NT2/D1 (cell line): ENCODE measurements at regions not wholly inside any gene's neighbourhood (a gene's known extent, or its start where the extent isn't known, plus 50 kb on each side); places are given as distances from the start of the nearest gene placed in this dataset.

Experiments used
- DNase-seq: peaks from one replicate; pipeline ENCODE4 v3.0.0-alpha.2; 2011; ENCODE audit warnings: low read depth, low spot score
- H3K27me3 ChIP-seq: 2 replicates; pipeline ENCODE4 v1.6.0; 2011; ENCODE audit warnings: mild to moderate bottlenecking; ENCODE audit not compliant: insufficient read length, insufficient read depth
- H3K36me3 ChIP-seq: 2 replicates; pipeline ENCODE4 v1.6.1; 2011; ENCODE audit warnings: mild to moderate bottlenecking, low read length, mixed read lengths; ENCODE audit not compliant: insufficient read depth, insufficient read length
- H3K4me1 ChIP-seq: 2 replicates; pipeline ENCODE4 v1.5.1; 2011; ENCODE audit not compliant: insufficient read depth, insufficient read length
- H3K4me3 ChIP-seq: 2 replicates; pipeline ENCODE4 v1.5.1; 2011; ENCODE audit warnings: low read depth; ENCODE audit not compliant: insufficient read length
- H3K9ac ChIP-seq: 2 replicates; pipeline ENCODE4 v1.6.0; 2011; ENCODE audit warnings: low read depth; ENCODE audit not compliant: insufficient read length
- H3K9me3 ChIP-seq: 2 replicates; pipeline ENCODE4 v1.5.1; 2011; ENCODE audit warnings: mild to moderate bottlenecking, low read length; ENCODE audit not compliant: insufficient read depth
- SUZ12 ChIP-seq: IDR thresholded peaks from 2 replicates; pipeline ENCODE4 v1.6.1; 2011; ENCODE audit not compliant: insufficient read length, insufficient read depth; ENCODE audit errors: extremely low read depth
- YY1 ChIP-seq: IDR thresholded peaks from 2 replicates; pipeline ENCODE4 v1.6.1; 2011; ENCODE audit not compliant: insufficient read length, insufficient read depth
- ZNF274 ChIP-seq: IDR thresholded peaks from 2 replicates; pipeline ENCODE4 v1.6.1; 2011; ENCODE audit warnings: mild to moderate bottlenecking, low read depth, low read length

GRCh38 chr18:28357766-28358401, 181.0 kb upstream of the CDH2 start:
- TF ChIP-seq YY1: no peak
- TF ChIP-seq ZNF274: no peak
- TF ChIP-seq SUZ12: no peak
- Histone ChIP-seq H3K9ac (no peak overlapping the region), H3K4me1 (no peaks in the 10 kb centered on the region), H3K36me3 (no peaks in the 10 kb centered on the region), H3K9me3 (no peaks in the 10 kb centered on the region), H3K4me3 (no peak overlapping the region), H3K27me3 (no peaks in the 10 kb centered on the region)
- DNase-seq: peak; percentile 0

DNA sequence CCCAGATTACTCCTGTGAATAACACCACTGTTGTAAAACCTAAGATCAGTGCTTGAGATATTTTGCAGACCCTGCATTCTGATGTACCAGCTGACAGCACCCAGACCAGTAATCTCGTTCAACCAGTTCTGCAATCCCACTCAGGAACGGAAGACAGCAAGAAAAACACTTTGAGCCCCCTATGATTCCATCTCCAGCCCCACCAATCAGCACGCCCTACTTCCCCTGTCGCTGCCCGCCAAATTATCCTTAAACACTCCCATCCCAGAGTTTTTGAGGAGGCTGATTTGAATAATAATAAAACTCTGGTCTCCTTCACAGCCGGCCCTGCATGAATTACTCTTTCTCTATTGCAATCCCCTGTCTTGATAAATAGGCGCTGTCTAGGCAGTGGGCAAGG, 173.9 kb upstream of the CDH2 start:
- Histone ChIP-seq H3K36me3 (no peaks in the 10 kb centered on the region), H3K4me1 (no peaks in the 10 kb centered on the region), H3K9me3 (no peaks in the 10 kb centered on the region), H3K4me3 (no peak overlapping the region), H3K27me3 (no peaks in the 10 kb centered on the region), H3K9ac (no peak overlapping the region)
- TF ChIP-seq SUZ12: no peak
- TF ChIP-seq ZNF274: no peak
- no peak for TF ChIP-seq YY1
- DNase-seq: no peak

GRCh38 chr18:28342231-28342630, 165.3 kb upstream of the CDH2 start:
- no peaks in the 10 kb centered on the region for H3K36me3 ChIP-seq
- no peak for DNase-seq
- H3K4me1 ChIP-seq: no peaks in the 10 kb centered on the region
- no peak overlapping the region for H3K9ac ChIP-seq
- no peak overlapping the region for H3K4me3 ChIP-seq
- no peaks in the 10 kb centered on the region for H3K9me3 ChIP-seq
- TF ChIP-seq SUZ12 (no peak), YY1 (no peak), ZNF274 (no peak)
- H3K27me3 ChIP-seq: no peaks in the 10 kb centered on the region

DNA sequence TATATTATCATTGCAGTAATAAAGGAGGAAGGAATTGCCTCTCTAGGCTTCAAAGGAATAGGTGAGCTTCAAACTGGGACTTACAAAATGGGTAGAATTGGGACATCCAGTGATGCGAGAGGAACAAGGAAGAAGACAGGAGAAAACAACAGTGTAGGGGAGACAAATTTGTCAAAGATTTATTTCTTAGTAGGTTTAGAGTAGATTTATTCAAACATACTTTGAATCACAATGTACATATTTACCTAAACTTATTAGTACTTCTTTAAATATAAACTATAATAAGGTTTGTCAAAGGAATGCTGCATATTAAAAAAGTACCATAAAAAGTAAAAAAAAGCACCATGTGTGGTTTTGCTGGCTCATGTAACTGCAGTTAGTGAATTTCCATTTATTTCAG, 161.4 kb upstream of the CDH2 start:
- Histone ChIP-seq H3K9ac (no peak overlapping the region), H3K4me1 (no peaks in the 10 kb centered on the region), H3K36me3 (no peaks in the 10 kb centered on the region), H3K9me3 (no peaks in the 10 kb centered on the region), H3K4me3 (no peak overlapping the region), H3K27me3 (no peaks in the 10 kb centered on the region)
- no peak for DNase-seq
- TF ChIP-seq SUZ12 (no peak), YY1 (no peak), ZNF274 (no peak)

DNA sequence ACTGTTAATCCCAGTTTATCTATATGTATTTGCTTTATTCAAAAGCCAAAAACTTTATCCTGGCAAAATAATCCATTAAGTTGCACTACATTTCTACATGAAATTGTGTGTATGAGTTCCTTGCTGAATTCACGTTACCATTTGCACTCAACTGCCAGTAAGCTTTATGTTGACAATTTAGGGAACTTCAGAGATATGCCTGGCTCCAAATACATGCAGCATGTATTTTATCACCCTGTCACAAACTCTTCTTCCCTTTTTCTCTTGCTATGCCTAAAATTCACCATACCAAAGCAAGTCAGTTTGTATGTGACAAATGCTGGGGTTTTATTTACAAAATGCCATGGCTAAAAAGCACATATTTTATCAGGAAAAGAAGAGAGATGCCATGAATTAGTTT, 157.6 kb upstream of the CDH2 start:
- no peaks in the 10 kb centered on the region for H3K36me3 ChIP-seq
- DNase-seq: no peak
- H3K27me3 ChIP-seq: no peaks in the 10 kb centered on the region
- TF ChIP-seq YY1 (no peak), SUZ12 (no peak), ZNF274 (no peak)
- H3K9ac ChIP-seq: no peak overlapping the region
- no peak overlapping the region for H3K4me3 ChIP-seq
- H3K9me3 ChIP-seq: no peaks in the 10 kb centered on the region
- H3K4me1 ChIP-seq: no peaks in the 10 kb centered on the region

- no peaks in the 10 kb centered on the region for H3K4me1 ChIP-seq
- H3K27me3 ChIP-seq: no peaks in the 10 kb centered on the region
- DNase-seq: no peak
- H3K4me3 ChIP-seq: no peak overlapping the region
- no peaks in the 10 kb centered on the region for H3K36me3 ChIP-seq
- TF ChIP-seq YY1: no peak
- no peak for TF ChIP-seq SUZ12
- no peak for TF ChIP-seq ZNF274
- no peak overlapping the region for H3K9ac ChIP-seq
- no peaks in the 10 kb centered on the region for H3K9me3 ChIP-seq
Measured at GRCh38 chr18:28332071-28332470, 155.1 kb upstream of the CDH2 start.

DNA sequence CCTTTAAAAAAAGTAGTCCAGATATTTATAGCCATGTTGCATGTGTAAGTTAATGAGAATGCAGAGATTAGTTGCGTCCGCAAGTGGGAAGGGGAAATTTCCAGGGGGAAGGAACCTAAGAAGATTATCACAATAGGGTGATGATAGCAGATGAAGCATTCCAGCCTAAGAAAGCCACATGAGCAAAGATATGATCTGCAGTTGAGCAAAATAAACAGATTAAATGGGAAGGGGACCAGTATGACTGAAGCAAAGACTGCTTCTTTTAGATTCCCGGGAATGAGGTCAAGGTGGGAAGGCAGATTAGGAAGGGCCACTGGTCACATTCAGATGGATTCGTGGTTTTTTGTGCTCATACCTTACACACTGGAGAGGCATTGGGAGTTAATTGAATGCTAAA, 154.6 kb upstream of the CDH2 start:
- no peak for TF ChIP-seq YY1
- TF ChIP-seq SUZ12: no peak
- TF ChIP-seq ZNF274: no peak
- no peak overlapping the region for H3K4me3 ChIP-seq
- H3K9me3 ChIP-seq: no peaks in the 10 kb centered on the region
- no peak overlapping the region for H3K9ac ChIP-seq
- no peaks in the 10 kb centered on the region for H3K4me1 ChIP-seq
- no peaks in the 10 kb centered on the region for H3K36me3 ChIP-seq
- H3K27me3 ChIP-seq: no peaks in the 10 kb centered on the region
- DNase-seq: no peak
